Left hindlimb (tissue), 1 donor: ENCODE measurements at regions not wholly inside any gene's neighbourhood (a gene's known extent, or its start where the extent isn't known, plus 50 kb on each side); places are given as distances from the start of the nearest gene placed in this dataset.
"Not testable (repeated sequence)": the region's sequence is repeated elsewhere in the genome, so short reads cannot be mapped to it uniquely, and the experiment has no call there.

Experiments used
- DNase-seq: peaks from one replicate; pipeline ENCODE4 v3.0.0-alpha.2; 2018

- not testable (repeated sequence) for DNase-seq
These were observed 1430.4 kb downstream of the TSPY10 start for GRCh38 chrY:10958122-10958521.

GRCh38 chrY:10973422-10973821 lies 1445.7 kb downstream of the TSPY10 start:
- no peak for DNase-seq

GRCh38 chrY:10986655-10987054 lies 1459.0 kb downstream of the TSPY10 start:
- no peak for DNase-seq

DNA sequence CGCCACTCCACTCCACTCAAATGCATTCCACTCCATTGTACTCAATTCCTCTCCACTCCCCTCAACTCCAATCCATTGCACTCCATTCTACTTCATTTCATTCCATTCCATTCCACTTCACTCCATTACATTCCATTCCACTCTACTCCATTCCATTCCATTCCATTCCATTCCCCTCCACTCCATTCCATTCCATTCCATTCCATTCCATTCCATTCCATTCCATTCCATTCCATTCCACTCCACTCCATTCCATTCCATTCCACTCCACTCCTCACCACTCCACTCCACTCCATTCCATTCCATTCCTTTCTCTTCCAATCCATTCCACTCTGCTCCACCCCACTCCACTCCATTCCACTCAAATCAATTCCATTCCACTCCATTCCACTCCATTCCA lies 1459.9 kb downstream of the TSPY10 start:
- no peak for DNase-seq

DNA sequence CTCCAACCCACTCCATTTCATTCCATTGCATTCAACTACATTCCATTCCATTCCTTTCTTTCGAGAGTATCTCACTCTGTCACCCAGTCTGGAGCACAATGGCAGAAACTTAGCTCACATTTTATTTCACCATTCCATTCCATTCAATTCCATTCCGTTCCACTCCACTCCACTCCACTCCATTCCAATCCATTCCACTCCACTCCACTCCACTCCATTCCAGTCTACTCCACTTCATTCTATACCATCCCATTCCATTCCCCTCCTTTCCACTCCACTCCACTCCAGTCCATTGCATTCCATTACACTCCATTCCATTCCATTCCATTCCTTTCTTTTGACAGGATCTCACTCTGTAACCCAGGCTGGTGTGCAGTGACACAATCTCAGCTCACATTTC lies 1466.3 kb downstream of the TSPY10 start:
- no peak for DNase-seq

DNA sequence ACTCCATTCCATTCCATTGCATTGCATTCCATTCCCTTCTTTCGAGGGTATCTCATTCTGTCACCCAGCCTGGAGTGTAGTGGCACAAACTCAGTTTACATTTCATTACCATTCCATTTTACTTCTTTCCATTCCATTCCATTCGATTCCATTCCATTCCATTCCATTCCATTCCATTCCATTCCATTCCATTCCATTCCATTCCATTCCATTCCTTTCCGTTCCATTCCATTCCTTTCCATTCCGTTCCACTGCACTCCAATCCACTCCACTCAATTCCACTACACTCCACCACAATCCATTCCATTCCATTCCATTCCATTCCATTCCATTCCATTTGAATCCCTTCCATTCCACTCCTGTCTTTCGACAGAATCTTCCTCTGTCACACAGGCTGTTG lies 1472.0 kb downstream of the TSPY10 start:
- DNase-seq, result not testable (repeated sequence)

DNA sequence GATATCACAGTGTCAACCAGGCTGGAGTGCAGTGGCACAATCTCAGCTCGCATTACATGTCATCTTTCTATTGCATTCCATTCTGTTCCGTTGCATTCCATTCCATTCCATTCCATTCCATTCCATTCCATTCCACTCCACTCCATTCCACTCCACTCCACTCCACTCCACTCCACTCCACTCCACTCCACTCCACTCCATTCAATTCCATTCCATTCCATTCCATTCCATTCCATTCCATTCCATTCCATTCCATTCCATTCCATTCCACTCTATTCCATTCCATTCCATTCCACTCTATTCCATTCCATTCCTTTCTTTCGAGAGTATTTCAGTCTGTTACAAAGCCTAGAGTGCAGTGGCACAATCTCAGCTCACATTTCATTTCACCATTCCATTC lies 1486.5 kb downstream of the TSPY10 start:
- not testable (repeated sequence) for DNase-seq

- DNase-seq, result no peak
These were observed 1495.1 kb downstream of the TSPY10 start for GRCh38 chrY:11022734-11023133.

GRCh38 chrY:11044234-11044883 lies 1516.7 kb downstream of the TSPY10 start:
- no peak for DNase-seq

DNA sequence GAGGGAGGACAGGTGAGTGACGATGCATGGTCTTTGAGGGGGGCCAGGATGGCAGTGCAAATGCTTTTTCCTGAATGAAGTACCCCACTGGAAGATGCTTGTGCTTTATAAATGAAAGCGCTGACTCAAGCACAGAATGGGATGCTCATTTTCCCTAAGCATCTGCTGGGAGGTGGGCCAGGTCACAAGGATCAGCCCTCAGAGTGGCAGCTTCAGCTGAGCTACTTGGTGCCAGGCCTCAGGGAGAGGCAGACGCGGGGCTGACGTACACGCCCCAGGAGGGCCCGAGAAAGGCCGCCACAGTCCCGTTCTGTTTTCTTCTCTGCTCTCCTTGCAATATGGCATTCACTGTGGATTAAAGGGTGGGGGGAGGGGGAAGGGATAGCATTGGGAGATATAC lies 1535.8 kb downstream of the TSPY10 start:
- no peak for DNase-seq

GRCh38 chrY:11063960-11064359 lies 1536.3 kb downstream of the TSPY10 start:
- no peak for DNase-seq

GRCh38 chrY:11064376-11064775 lies 1536.7 kb downstream of the TSPY10 start:
- DNase-seq, result no peak

DNA sequence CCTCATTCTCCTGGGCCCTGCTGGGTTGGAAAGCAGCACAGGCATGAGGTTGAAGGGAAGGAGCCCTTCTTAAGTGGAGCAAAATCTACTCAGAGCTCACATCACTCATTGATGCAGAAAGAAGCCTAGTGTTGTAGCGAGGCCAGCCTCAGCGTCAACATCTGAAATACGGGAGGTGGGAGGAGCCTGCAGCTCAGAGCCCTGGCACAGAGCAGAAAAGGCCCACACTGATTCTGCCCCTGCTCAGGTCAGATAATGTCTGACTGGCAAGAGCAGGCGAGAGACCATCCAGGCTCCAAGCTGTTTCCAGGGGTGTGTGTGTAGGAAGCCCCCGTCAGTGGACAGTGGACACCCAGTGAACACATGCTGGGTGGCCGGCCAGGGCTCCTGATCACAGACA lies 1541.6 kb downstream of the TSPY10 start:
- no peak for DNase-seq

DNA sequence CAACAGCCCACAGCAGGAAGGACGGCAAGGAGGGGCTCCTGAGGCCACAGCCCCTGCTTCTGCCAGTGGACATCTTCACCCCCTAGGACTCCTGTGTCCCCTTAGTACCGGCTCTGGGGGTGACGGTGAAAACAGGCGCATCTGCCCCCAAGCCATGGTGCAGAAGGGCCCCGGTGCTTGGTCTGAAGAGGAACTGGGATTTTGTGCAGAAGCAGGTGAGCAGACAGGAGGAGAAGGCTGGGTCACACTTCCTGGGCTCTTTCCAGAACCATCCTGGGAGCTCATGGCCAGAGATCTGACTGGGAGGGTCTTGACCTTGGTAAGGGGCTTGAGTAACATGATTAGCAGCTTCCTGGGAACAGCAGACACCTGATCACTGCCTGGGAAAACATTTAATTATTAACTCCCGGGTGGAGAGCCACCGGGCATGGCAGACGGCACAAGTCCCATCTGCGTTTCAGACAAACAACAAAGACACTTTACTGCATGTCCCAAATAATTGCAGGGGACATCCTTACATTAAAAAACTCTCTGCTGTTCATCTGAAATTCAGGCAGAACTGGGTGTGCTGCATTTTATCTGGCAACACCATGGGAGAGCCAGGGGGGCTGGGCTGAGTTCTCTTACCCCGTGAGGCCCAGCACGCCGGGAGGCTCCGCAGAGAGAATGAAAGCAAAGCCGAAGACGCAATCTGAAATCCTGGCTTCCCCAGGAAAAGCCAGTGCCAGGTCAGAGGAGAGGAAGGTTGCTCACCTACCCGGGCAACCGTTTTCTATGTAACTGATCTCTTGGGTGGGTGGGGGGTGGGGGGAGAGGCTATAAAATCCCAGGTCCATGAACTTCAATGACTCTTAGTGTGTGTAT lies 1542.8 kb downstream of the TSPY10 start:
- DNase-seq, result no peak

DNA sequence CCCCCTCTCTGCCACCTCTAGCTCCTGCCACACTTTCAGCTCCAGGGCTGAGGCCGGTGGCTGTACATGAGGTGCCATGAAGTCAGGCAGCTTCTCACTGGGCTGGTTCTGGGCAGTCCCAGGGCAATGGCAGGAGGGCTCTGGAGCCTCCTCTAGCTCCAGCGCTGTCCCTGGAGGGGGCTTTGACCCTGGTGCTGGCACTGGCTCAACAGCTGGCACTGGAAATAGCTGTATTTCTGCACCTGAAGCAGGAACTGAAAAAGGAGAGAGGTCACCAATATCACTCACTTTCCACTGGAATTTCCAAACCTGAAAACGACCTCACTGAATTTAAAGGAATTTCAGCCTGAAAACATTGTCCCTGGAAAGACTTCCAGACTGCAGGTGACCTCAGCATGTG lies 1558.1 kb downstream of the TSPY10 start:
- DNase-seq, result not testable (repeated sequence)

DNA sequence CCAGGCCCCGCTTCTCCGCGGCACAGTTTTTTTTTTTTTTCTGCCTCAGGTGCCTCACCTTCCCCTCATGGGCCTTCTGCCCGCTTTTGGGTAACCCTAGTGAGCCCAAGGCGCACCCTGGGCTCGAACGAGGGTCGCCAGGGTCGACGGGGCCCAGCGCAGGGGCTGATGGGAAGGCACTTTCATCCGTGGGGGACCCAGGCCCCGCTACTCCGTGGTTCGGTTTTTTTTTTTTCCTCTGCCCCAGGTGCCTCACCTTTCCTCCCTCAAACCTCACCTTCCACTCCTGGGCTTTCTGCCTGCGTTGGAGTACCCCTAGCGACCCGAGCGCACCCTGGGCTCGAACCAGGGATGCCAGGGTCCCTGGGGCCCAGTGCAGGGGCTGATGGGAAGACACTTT lies 1569.8 kb downstream of the TSPY10 start:
- DNase-seq, result not testable (repeated sequence)

DNA sequence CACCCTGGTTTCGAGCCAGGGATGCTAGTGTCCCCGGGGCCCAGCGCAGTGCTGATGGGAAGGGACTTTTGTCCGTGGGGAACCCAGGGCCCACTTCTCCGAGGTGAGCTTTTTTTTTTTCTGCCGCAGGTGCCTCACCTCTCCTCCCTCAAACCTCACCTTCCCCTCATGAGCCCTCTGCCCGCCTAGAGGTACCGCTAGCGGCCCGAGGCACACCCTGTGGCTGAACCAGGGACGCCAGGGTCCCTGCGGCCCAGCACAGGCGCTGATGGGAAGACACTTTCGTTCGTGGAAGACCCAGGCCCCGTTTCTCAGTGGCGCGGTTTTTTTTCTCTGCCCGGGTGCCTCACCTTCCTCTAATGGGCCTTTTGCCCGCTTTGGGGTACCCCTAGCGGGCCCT lies 1570.7 kb downstream of the TSPY10 start:
- not testable (repeated sequence) for DNase-seq

- no peak for DNase-seq
These were observed 1571.3 kb downstream of the TSPY10 start for GRCh38 chrY:11099004-11099403.

GRCh38 chrY:11100472-11100871 lies 1572.8 kb downstream of the TSPY10 start:
- DNase-seq, result not testable (repeated sequence)

DNA sequence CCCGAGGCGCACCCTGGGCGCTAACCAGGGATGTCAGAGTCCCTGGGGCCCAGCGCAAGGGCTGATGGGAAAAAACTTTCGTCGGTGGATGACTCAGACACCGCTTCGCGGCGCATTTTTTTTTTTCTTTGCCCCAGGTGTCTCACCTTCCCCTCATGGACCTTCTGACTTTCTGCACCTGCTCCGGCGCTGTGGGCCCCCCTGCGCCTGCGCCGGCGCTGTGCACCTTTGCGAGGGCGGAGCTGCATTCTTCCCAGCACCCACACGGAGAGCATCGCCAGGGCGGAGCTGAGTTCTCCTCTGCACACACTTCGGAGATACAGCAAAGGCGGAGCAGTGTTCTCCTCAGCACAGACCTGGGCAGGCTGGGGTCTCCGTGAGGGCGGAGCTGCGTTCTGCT lies 1575.3 kb downstream of the TSPY10 start:
- not testable (repeated sequence) for DNase-seq

GRCh38 chrY:11107127-11107918 lies 1579.6 kb downstream of the TSPY10 start:
- DNase-seq, result peak; percentile 28

DNA sequence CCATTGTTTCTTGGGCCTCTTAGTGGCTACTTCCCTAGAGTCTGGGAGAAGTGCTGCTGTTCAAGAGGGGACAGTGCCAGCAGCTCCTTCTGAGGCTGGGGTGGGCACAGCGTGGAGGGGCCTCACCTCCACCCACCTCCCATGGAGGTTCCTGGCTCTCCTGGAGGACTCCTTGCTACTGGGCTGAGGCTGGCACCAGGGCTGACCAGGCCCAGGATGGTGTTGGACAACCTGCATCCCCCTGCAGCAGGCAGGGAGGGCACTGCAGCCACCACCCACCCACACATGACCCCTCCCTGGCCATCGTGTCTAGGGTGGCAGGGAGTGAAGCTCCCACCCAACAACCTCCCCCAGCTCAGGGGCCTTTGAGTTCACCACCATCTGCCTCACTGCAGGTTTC lies 1549.3 kb upstream of the USP9Y start:
- DNase-seq, result not testable (repeated sequence)

DNA sequence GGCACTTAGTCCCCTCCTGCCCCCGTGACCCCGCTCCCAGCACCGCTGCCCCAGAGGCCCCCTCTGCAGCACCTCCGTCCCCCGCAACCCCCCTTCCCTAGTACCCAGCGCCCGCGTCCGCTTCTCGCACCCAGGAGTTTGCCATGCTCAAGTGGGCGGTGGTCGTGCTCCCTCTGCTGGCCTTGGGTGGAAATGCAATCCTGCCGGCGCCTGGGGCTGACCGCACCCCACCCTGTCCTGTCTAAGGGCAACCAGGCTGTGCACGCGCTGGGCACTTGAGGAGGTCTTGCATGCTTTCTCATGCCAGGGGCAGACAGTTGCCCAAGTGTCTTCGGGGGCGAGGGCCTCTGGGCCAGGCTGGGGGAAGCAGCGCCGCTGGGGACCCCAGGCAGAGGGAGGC lies 1544.9 kb upstream of the USP9Y start:
- not testable (repeated sequence) for DNase-seq
